ENCODE measurements at regions not wholly inside any gene's neighbourhood (a gene's known extent, or its start where the extent isn't known, plus 50 kb on each side); places are given as distances from the start of the nearest gene placed in this dataset.

DNA sequence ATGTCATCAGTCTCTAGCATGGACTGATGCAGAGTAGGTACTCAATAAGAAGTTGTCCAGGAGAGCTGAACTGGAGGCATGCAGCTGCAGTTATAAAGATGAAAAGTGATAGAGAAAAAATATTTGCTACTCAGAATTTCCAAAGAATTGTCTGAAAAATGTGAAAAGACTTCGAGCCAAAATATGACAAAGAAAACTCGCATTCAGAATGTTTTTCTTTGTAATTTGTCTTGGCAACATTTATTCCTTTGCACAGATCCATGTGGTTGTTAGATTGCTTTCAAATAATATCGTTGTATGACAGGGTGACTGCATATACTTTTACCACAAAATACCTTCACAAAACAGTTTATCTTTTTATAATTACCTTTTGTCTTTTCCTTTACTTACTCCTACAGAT lies 128.0 kb upstream of the SLC4A4 start:
- peaks cover 21% of the 10 kb centered on the region for H3K36me3 Mint-ChIP-seq (ENCODE audit: insufficient read depth)
- H3K27me3 Mint-ChIP-seq = no peaks in the 10 kb centered on the region
- TF ChIP-seq, protein P1, sequence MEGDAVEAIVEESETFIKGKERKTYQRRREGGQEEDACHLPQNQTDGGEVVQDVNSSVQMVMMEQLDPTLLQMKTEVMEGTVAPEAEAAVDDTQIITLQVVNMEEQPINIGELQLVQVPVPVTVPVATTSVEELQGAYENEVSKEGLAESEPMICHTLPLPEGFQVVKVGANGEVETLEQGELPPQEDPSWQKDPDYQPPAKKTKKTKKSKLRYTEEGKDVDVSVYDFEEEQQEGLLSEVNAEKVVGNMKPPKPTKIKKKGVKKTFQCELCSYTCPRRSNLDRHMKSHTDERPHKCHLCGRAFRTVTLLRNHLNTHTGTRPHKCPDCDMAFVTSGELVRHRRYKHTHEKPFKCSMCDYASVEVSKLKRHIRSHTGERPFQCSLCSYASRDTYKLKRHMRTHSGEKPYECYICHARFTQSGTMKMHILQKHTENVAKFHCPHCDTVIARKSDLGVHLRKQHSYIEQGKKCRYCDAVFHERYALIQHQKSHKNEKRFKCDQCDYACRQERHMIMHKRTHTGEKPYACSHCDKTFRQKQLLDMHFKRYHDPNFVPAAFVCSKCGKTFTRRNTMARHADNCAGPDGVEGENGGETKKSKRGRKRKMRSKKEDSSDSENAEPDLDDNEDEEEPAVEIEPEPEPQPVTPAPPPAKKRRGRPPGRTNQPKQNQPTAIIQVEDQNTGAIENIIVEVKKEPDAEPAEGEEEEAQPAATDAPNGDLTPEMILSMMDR (IDR thresholded peaks at IDR 0.05; ENCODE audit: unreplicated experiment) = no peak
- DNase-seq (ENCODE audit: low spot score, unreplicated experiment) = no peak
- H3K4me3 Mint-ChIP-seq (ENCODE audit: low read depth) = no peak overlapping the region
- peaks cover 30% of the 10 kb centered on the region for H3K4me1 Mint-ChIP-seq (ENCODE audit: low read depth)
- no peak overlapping the region for H3K27ac Mint-ChIP-seq
- H3K9me3 Mint-ChIP-seq (ENCODE audit: low read depth) = no peaks in the 10 kb centered on the region

GRCh38 chr4:71211748-71212147 lies 127.1 kb upstream of the SLC4A4 start:
- Mint-ChIP-seq H3K4me1 (ENCODE audit: low read depth) (peaks cover 30% of the 10 kb centered on the region), H3K36me3 (ENCODE audit: insufficient read depth) (peaks cover 29% of the 10 kb centered on the region), H3K4me3 (ENCODE audit: low read depth) (no peak overlapping the region), H3K27ac (no peak overlapping the region), H3K9me3 (ENCODE audit: low read depth) (no peaks in the 10 kb centered on the region), H3K27me3 (no peaks in the 10 kb centered on the region)
- no peak for DNase-seq (ENCODE audit: low spot score, unreplicated experiment)
- TF ChIP-seq, protein P1 (IDR thresholded peaks at IDR 0.05; ENCODE audit: unreplicated experiment) = no peak

GRCh38 chr4:71212216-71212615 lies 126.6 kb upstream of the SLC4A4 start:
- no peaks in the 10 kb centered on the region for H3K9me3 Mint-ChIP-seq (ENCODE audit: low read depth)
- H3K4me3 Mint-ChIP-seq (ENCODE audit: low read depth) = no peak overlapping the region
- peaks cover 29% of the 10 kb centered on the region for H3K36me3 Mint-ChIP-seq (ENCODE audit: insufficient read depth)
- TF ChIP-seq, protein P1 (IDR thresholded peaks at IDR 0.05; ENCODE audit: unreplicated experiment) = no peak
- no peak for DNase-seq (ENCODE audit: low spot score, unreplicated experiment)
- peaks cover 30% of the 10 kb centered on the region for H3K4me1 Mint-ChIP-seq (ENCODE audit: low read depth)
- H3K27ac Mint-ChIP-seq = peak overlapping the region; percentile 12
- no peaks in the 10 kb centered on the region for H3K27me3 Mint-ChIP-seq

- Mint-ChIP-seq H3K27me3 (no peaks in the 10 kb centered on the region), H3K27ac (no peak overlapping the region), H3K36me3 (ENCODE audit: insufficient read depth) (peaks cover 38% of the 10 kb centered on the region), H3K9me3 (ENCODE audit: low read depth) (no peaks in the 10 kb centered on the region), H3K4me3 (ENCODE audit: low read depth) (no peak overlapping the region), H3K4me1 (ENCODE audit: low read depth) (peaks cover 29% of the 10 kb centered on the region)
- TF ChIP-seq, protein P1 (IDR thresholded peaks at IDR 0.05; ENCODE audit: unreplicated experiment) = no peak
- DNase-seq (ENCODE audit: low spot score, unreplicated experiment) = no peak
These were observed 124.2 kb upstream of the SLC4A4 start for GRCh38 chr4:71214578-71214977.

DNA sequence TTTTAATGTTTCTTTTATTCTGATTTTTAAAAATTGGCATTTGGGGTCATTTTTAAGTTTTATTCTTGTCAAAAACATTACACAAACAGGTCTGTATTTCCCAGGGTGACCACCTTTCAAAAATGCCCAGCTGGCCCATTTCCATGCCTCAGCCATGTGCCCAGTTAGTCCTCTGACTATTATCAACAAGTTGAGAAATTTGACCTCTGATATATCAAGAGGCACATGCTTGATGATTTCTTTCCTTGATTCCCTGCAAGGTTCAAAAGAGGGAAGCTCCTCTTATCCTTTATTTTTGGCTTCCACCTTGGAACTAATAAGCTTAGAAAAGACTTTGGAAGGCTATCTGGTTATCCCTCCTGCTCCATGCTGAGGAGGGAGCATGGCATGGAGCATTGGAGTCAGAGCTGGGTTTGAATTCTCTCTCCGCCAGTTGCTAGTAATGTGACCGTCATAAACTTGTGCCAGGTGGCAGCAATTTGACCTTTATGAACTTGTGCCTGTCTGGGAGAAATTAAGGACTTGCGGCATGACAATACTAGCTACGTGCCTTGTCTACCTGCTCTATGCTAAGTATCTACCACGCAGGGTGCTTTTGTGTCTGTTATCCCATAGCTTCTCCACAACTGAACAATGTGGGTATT lies 122.4 kb upstream of the SLC4A4 start:
- no peak for DNase-seq (ENCODE audit: low spot score, unreplicated experiment)
- TF ChIP-seq, protein P1 (IDR thresholded peaks at IDR 0.05; ENCODE audit: unreplicated experiment) = no peak
- H3K9me3 Mint-ChIP-seq (ENCODE audit: low read depth) = peaks cover 3% of the 10 kb centered on the region
- no peak overlapping the region for H3K27ac Mint-ChIP-seq
- H3K36me3 Mint-ChIP-seq (ENCODE audit: insufficient read depth) = peaks cover 49% of the 10 kb centered on the region
- H3K4me3 Mint-ChIP-seq (ENCODE audit: low read depth) = no peak overlapping the region
- no peaks in the 10 kb centered on the region for H3K27me3 Mint-ChIP-seq
- peaks cover 23% of the 10 kb centered on the region for H3K4me1 Mint-ChIP-seq (ENCODE audit: low read depth)
